ENCODE measurements at regions not wholly inside any gene's neighbourhood (a gene's known extent, or its start where the extent isn't known, plus 50 kb on each side); places are given as distances from the start of the nearest gene placed in this dataset.

DNA sequence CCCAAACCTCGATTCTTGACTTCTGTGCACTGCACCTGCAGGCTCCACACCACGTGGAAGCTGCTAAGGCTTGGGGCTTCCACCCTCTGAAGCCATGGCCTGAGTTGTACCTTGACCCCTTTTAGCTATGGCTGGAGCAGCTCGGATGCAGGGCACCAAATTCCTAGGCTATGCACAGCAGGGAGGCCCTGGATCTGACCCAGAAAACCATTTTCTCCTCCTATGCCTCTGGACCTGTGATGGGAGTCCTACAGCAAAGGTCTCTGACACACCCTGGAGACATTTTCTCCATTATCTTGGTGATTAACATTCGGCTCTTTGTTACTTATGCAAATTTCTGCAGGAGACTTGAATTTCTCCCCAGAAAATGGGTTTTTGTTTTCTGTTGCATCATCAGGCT lies 309.2 kb upstream of the DDI1 start:
- intact Hi-C loops (cut with micrococcal nuclease), result no loop called here
- peaks cover 2% of the 10 kb centered on the region for H3K4me1 ChIP-seq (ENCODE audit: control insufficient read depth, extremely low read depth, insufficient read depth, low read length)
- no peak overlapping the region for H2AFZ ChIP-seq (ENCODE audit: low read depth, low read length)

More for the DNA sequence above, 309.2 kb upstream of the DDI1 start:
- Histone ChIP-seq H3K4me2 (ENCODE audit: insufficient read depth, low read length) (no peak overlapping the region), H3K36me3 (ENCODE audit: control insufficient read depth in 2 of 2, extremely low read depth in 1 of 2, insufficient read depth in 2 of 2, low read length in 2 of 2) (no peaks in the 10 kb centered on the region), H3K79me2 (ENCODE audit: control insufficient read depth, insufficient read depth, low read length) (no peaks in the 10 kb centered on the region), H3K27me3 (ENCODE audit: control insufficient read depth in 2 of 2, insufficient read depth in 2 of 2, low read length in 2 of 2) (no peaks in the 10 kb centered on the region), H3K9me3 (replicated peaks; ENCODE audit: control insufficient read depth, insufficient read depth, low read length) (no peaks in the 10 kb centered on the region), H3K27ac (ENCODE audit: insufficient read depth, low read depth, low read length) (no peak overlapping the region), H3K9me1 (replicated peaks; ENCODE audit: control insufficient read depth, extremely low read depth, insufficient read depth, low read length) (no peaks in the 10 kb centered on the region), H4K20me1 (replicated peaks; ENCODE audit: control insufficient read depth, extremely low read depth, insufficient read depth, low read length) (no peaks in the 10 kb centered on the region), H3K9ac (replicated peaks; ENCODE audit: extremely low read depth, insufficient read depth, low read length) (no peak overlapping the region), H3K4me3 (replicated peaks in 1 of 3; ENCODE audit: insufficient read depth in 1 of 3, low read depth in 1 of 3, low read length in 3 of 3) (no peak overlapping the region)
- FAIRE-seq, result no peak
- TF ChIP-seq POLR2AphosphoS5 (IDR thresholded peaks at IDR 0.05; ENCODE audit: insufficient read depth, low read depth, low read length) (no peak), EZH2 (IDR thresholded peaks at IDR 0.05; ENCODE audit: borderline replicate concordance, low read depth, low read length, severe bottlenecking) (no peak), FOS (IDR thresholded peaks at IDR 0.05; ENCODE audit: borderline replicate concordance, insufficient read depth, low read length) (no peak), JUN (IDR thresholded peaks at IDR 0.05; ENCODE audit: borderline replicate concordance, insufficient read depth, insufficient read length, low read depth) (no peak), MAX (IDR thresholded peaks at IDR 0.05; ENCODE audit: insufficient read depth, insufficient read length) (no peak), CTCF (IDR thresholded peaks at IDR 0.05; ENCODE audit: extremely low read depth in 1 of 2, insufficient read depth in 1 of 2, low read depth in 1 of 2, low read length in 2 of 2) (no peak), POLR2A (IDR thresholded peaks at IDR 0.05; ENCODE audit: low read depth, low read length) (no peak), MYC (IDR thresholded peaks at IDR 0.05; ENCODE audit: low read depth, low read length) (no peak), GATA2 (IDR thresholded peaks at IDR 0.05; ENCODE audit: insufficient read depth, insufficient read length, low read depth, low read length) (no peak)
- POLR2A ChIA-PET, result no interaction called here
- no TSS peak for BruUV-seq (replicated peaks)
- DNase-seq (ENCODE audit: low read depth, low spot score), result no peak
- dilution Hi-C loops (cut with MboI; ENCODE audit: extremely low pct_ligation_motif_present, low sequenced_read_pairs), result no loop called here
- CTCF ChIA-PET, result no interaction called here
